ENCODE measurements at regions not wholly inside any gene's neighbourhood (a gene's known extent, or its start where the extent isn't known, plus 50 kb on each side); places are given as distances from the start of the nearest gene placed in this dataset.

GRCh38 chr4:155515444-155516075 is 138.8 kb upstream of the MAP9 start (continued):
- TF ChIP-seq REST (IDR thresholded peaks at IDR 0.05; ENCODE audit: unreplicated experiment) (no peak), JUNB (IDR thresholded peaks at IDR 0.05; ENCODE audit: unreplicated experiment) (no peak), ZNF331 (CRISPR knock-in tag; IDR thresholded peaks at IDR 0.05; ENCODE audit: low read depth) (no peak), STAT1 (IDR thresholded peaks at IDR 0.05; ENCODE audit: unreplicated experiment) (no peak), EZH2 (IDR thresholded peaks at IDR 0.05; ENCODE audit: low read depth, unreplicated experiment) (no peak), EZH2phosphoT487 (IDR thresholded peaks at IDR 0.05; ENCODE audit: unreplicated experiment) (no peak)
- TF ChIP-seq, protein P1, sequence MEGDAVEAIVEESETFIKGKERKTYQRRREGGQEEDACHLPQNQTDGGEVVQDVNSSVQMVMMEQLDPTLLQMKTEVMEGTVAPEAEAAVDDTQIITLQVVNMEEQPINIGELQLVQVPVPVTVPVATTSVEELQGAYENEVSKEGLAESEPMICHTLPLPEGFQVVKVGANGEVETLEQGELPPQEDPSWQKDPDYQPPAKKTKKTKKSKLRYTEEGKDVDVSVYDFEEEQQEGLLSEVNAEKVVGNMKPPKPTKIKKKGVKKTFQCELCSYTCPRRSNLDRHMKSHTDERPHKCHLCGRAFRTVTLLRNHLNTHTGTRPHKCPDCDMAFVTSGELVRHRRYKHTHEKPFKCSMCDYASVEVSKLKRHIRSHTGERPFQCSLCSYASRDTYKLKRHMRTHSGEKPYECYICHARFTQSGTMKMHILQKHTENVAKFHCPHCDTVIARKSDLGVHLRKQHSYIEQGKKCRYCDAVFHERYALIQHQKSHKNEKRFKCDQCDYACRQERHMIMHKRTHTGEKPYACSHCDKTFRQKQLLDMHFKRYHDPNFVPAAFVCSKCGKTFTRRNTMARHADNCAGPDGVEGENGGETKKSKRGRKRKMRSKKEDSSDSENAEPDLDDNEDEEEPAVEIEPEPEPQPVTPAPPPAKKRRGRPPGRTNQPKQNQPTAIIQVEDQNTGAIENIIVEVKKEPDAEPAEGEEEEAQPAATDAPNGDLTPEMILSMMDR (conservative IDR thresholded peaks at IDR 0.05; ENCODE audit: low read depth in 2 of 2): no peak
- TF ChIP-seq, protein P2, sequence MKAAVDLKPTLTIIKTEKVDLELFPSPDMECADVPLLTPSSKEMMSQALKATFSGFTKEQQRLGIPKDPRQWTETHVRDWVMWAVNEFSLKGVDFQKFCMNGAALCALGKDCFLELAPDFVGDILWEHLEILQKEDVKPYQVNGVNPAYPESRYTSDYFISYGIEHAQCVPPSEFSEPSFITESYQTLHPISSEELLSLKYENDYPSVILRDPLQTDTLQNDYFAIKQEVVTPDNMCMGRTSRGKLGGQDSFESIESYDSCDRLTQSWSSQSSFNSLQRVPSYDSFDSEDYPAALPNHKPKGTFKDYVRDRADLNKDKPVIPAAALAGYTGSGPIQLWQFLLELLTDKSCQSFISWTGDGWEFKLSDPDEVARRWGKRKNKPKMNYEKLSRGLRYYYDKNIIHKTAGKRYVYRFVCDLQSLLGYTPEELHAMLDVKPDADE (IDR thresholded peaks at IDR 0.05): no peak

GRCh38 chr4:155514628-155515027 is 137.9 kb upstream of the MAP9 start:
- H3K36me3 ChIP-seq (ENCODE audit: insufficient read depth): no peaks in the 10 kb centered on the region
- no peaks in the 10 kb centered on the region for H3F3A ChIP-seq (replicated peaks; ENCODE audit: low read depth)
- Mint-ChIP-seq H3K4me1 (peaks cover 9% of the 10 kb centered on the region; the same call in 2 of the 3 replicates), H3K27ac (no peak overlapping the region), H3K4me3 (no peak overlapping the region), H3K36me3 (ENCODE audit: low read depth) (no peaks in the 10 kb centered on the region), H3K9me3 (no peaks in the 10 kb centered on the region), H3K27me3 (ENCODE audit: insufficient read depth, low read depth, poor library complexity) (no peaks in the 10 kb centered on the region)
- no peak overlapping the region for H3K4me2 ChIP-seq
- H3K4me1 ChIP-seq (ENCODE audit: insufficient read depth): no peaks in the 10 kb centered on the region
- peaks cover 3% of the 10 kb centered on the region; the same call in 1 of the 2 replicates for H3K9me2 ChIP-seq (ENCODE audit: insufficient read depth)
- no peak overlapping the region for H3K4me3 ChIP-seq
- no peaks in the 10 kb centered on the region for H3K27me3 ChIP-seq (ENCODE audit: insufficient read depth)
- no peak overlapping the region for H2AFZ ChIP-seq
- DNase-seq (ENCODE audit: low spot score) (no peak), ATAC-seq (no peak)
- no peak overlapping the region for H3K27ac ChIP-seq (ENCODE audit: low read depth)
- no peaks in the 10 kb centered on the region for H4K20me1 ChIP-seq (replicated peaks; ENCODE audit: insufficient read depth)
- H3K79me2 ChIP-seq (replicated peaks; ENCODE audit: insufficient read depth): no peaks in the 10 kb centered on the region
- TF ChIP-seq JUNB (IDR thresholded peaks at IDR 0.05; ENCODE audit: unreplicated experiment) (no peak), STAT1 (IDR thresholded peaks at IDR 0.05; ENCODE audit: unreplicated experiment) (no peak), POLR2AphosphoS5 (IDR thresholded peaks at IDR 0.05; ENCODE audit: low read depth) (no peak)
- TF ChIP-seq, protein P3, sequence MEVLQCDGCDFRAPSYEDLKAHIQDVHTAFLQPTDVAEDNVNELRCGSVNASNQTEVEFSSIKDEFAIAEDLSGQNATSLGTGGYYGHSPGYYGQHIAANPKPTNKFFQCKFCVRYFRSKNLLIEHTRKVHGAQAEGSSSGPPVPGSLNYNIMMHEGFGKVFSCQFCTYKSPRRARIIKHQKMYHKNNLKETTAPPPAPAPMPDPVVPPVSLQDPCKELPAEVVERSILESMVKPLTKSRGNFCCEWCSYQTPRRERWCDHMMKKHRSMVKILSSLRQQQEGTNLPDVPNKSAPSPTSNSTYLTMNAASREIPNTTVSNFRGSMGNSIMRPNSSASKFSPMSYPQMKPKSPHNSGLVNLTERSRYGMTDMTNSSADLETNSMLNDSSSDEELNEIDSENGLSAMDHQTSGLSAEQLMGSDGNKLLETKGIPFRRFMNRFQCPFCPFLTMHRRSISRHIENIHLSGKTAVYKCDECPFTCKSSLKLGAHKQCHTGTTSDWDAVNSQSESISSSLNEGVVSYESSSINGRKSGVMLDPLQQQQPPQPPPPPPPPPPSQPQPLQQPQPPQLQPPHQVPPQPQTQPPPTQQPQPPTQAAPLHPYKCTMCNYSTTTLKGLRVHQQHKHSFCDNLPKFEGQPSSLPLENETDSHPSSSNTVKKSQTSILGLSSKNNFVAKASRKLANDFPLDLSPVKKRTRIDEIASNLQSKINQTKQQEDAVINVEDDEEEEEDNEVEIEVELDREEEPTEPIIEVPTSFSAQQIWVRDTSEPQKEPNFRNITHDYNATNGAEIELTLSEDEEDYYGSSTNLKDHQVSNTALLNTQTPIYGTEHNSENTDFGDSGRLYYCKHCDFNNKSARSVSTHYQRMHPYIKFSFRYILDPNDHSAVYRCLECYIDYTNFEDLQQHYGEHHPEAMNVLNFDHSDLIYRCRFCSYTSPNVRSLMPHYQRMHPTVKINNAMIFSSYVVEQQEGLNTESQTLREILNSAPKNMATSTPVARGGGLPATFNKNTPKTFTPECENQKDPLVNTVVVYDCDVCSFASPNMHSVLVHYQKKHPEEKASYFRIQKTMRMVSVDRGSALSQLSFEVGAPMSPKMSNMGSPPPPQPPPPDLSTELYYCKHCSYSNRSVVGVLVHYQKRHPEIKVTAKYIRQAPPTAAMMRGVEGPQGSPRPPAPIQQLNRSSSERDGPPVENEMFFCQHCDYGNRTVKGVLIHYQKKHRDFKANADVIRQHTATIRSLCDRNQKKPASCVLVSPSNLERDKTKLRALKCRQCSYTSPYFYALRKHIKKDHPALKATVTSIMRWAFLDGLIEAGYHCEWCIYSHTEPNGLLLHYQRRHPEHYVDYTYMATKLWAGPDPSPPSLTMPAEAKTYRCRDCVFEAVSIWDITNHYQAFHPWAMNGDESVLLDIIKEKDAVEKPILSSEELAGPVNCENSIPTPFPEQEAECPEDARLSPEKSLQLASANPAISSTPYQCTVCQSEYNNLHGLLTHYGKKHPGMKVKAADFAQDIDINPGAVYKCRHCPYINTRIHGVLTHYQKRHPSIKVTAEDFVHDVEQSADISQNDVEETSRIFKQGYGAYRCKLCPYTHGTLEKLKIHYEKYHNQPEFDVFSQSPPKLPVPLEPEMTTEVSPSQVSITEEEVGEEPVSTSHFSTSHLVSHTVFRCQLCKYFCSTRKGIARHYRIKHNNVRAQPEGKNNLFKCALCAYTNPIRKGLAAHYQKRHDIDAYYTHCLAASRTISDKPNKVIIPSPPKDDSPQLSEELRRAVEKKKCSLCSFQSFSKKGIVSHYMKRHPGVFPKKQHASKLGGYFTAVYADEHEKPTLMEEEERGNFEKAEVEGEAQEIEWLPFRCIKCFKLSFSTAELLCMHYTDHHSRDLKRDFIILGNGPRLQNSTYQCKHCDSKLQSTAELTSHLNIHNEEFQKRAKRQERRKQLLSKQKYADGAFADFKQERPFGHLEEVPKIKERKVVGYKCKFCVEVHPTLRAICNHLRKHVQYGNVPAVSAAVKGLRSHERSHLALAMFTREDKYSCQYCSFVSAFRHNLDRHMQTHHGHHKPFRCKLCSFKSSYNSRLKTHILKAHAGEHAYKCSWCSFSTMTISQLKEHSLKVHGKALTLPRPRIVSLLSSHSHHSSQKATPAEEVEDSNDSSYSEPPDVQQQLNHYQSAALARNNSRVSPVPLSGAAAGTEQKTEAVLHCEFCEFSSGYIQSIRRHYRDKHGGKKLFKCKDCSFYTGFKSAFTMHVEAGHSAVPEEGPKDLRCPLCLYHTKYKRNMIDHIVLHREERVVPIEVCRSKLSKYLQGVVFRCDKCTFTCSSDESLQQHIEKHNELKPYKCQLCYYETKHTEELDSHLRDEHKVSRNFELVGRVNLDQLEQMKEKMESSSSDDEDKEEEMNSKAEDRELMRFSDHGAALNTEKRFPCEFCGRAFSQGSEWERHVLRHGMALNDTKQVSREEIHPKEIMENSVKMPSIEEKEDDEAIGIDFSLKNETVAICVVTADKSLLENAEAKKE (CRISPR knock-in tag; IDR thresholded peaks at IDR 0.05): no peak

Data from GM23338 (cell line).